ENCODE measurements at regions not wholly inside any gene's neighbourhood (a gene's known extent, or its start where the extent isn't known, plus 50 kb on each side); places are given as distances from the start of the nearest gene placed in this dataset.
"Not testable (repeated sequence)": the region's sequence is repeated elsewhere in the genome, so short reads cannot be mapped to it uniquely, and the experiment has no call there.

DNA sequence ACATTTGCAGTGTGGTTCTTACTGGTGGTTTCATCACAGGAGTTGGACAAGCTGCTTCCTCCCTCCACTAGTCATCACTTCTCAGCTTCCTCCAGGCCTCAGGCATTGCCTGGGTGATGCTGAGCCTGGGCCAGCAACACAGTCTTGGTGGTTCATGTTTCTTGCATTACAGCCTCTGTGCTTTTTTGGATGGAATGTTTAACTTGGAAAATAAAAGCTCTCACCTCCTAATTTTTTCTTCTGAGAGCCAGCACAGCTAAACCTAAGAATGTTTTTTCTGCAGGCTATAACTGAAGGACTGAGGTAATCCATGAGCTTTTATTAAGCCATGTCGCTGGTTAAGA is 66.1 kb upstream of the RHOU start:
- no peak for DNase-seq (ENCODE audit: low read depth)

DNA sequence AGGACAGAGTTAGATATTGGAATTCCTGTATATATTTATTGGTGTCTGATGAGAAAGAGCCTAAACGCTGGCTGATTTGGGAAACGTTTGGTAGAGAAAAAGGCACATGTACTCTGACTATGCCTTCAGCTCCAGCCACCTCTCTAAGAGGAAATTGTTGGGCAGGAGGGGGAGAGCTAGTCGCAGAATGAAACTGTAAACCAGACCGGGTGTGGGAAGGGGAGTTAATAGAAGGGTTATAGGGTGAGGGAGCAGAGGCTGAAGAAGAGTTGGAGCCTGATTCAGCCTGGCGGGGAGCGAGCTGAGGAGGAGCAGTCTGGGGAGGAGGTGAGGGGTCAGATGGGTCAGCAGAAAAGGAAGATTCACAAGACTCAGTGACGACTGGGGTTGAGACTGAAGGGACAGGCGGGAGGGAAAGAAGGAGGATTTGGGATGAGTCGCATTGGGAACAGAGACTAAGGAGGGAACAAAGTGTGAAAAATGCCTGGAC is 54.2 kb upstream of the RHOU start:
- not testable (repeated sequence) for DNase-seq (ENCODE audit: low read depth)

DNA sequence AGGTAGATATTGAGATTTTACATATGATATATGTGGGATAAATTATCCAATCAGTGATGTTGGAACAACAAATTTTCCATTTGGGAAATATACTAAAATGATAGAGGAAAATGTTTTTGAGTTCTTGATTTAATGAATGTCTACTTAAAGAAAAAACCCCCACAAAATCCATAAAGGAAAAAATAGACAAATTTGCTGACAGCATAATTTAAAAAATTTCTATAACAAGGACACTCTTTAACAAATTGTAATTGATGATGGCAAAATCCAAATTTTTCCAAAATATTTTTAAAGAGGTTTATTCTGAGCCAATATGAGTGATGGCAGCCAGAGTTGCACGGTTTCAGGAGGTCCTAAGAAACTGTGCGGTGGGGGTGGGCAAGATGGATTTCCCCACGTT is 51.9 kb upstream of the RHOU start:
- DNase-seq (ENCODE audit: low read depth): no peak

DNA sequence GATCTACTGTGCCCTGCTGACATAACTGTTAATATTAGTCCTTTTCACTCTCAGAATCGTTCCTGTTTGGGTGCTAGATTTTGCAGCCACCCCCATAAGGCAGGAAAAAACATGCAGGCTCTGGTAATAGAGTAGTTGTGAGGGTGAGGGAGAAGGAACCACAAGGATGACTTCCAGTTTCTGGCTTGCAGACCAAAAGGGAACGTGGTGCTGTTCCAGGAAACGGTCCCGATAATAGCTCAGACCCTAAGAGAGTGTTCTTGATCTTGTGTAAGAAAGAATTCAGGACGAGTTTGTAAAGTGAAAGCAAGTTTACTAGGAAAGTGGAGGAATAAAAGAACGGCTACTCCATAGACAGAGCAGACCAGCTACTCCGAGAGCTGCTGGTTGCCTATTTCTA is 50.7 kb upstream of the RHOU start:
- no peak for DNase-seq (ENCODE audit: low read depth)

DNA sequence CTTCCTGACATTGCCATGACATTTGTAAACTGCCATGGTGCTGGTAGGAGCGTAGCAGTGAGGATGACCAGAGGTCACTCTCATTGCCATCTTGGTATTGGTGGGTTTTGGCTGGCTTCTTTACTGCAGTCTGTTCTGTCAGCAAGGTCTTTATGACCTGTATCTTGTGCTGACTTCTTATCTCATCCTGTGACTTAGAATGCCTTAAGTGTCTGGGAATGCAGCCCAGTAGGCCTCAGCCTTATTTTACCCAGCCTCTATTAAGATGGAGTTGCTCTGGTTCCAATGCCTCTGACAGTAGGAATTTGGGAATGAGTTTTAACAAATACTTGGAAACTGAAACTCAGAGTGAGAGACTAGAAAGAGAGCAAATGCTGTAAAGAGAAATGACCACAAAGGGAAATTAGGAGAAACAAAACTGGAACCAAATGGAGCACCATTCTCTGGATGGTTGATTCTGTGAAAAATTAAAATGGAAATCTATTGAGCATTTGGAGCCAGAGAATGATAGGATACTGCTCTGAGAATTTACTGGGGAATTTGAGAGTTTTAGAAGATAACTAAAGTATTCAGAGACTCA is 50.1 kb upstream of the RHOU start:
- DNase-seq (ENCODE audit: low read depth): no peak

Data from CMK (cell line).